Suprapubic skin (tissue), 4 donors: ENCODE measurements at regions not wholly inside any gene's neighbourhood (a gene's known extent, or its start where the extent isn't known, plus 50 kb on each side); places are given as distances from the start of the nearest gene placed in this dataset.
"Not testable (repeated sequence)": the region's sequence is repeated elsewhere in the genome, so short reads cannot be mapped to it uniquely, and the experiment has no call there.

Experiments
- DNase-seq, 2 donors: peaks; one replicate each; pipeline ENCODE4 v3.0.0-alpha.2; 2019; ENCODE audit warnings: low spot score in 2 of 2
- H3K27ac ChIP-seq: fragments of 200-600 bp; sonication (generic); one replicate; pipeline ENCODE4 v1.5.1; 2019
- H3K27me3 ChIP-seq: fragments of 200-600 bp; sonication (generic); one replicate; pipeline ENCODE4 v1.5.1; 2019
- H3K36me3 ChIP-seq: fragments of 200-600 bp; sonication (generic); one replicate; pipeline ENCODE4 v1.5.1; 2019
- H3K4me1 ChIP-seq: fragments of 200-600 bp; sonication (generic); one replicate; pipeline ENCODE4 v1.5.1; 2019
- H3K4me3 ChIP-seq: fragments of 200-600 bp; sonication (generic); one replicate; pipeline ENCODE4 v1.5.1; 2019; ENCODE audit warnings: mild to moderate bottlenecking
- H3K9me3 ChIP-seq: fragments of 200-600 bp; sonication (generic); one replicate; pipeline ENCODE4 v1.5.1; 2019
- CTCF ChIP-seq, 2 donors: fragments of 200-600 bp in 1 of 2; fragments of 450-650 bp in 1 of 2; sonication (generic) in 1 of 2; IDR thresholded peaks; one replicate each; pipeline ENCODE4 v1.5.1; 2016 to 2019; ENCODE audit warnings: antibody characterized with exemption in 2 of 2, mild to moderate bottlenecking in 1 of 2, moderate library complexity in 1 of 2
- EP300 ChIP-seq: sonication (generic); formaldehyde crosslinking; IDR thresholded peaks from one replicate; pipeline ENCODE4 v1.6.1; 2017; ENCODE audit warnings: antibody characterized with exemption
- POLR2A ChIP-seq, 2 donors: fragments of 450-650 bp; IDR thresholded peaks; one replicate each; pipeline ENCODE4 v1.6.1; 2017; ENCODE audit warnings: antibody characterized with exemption in 2 of 2, mild to moderate bottlenecking in 2 of 2, moderate library complexity in 2 of 2
- POLR2AphosphoS5 ChIP-seq, 3 donors: sonication (generic); formaldehyde crosslinking; IDR thresholded peaks; one replicate each; pipeline ENCODE4 v1.6.1; 2017; ENCODE audit warnings: antibody characterized with exemption in 3 of 3
- WGBS: methylation state at CpG from one replicate; pipeline ENCODE4 v1.1.5; 2018; 5-methylcytosine and 5-hydroxymethylcytosine counted together

GRCh38 chr1:203410182-203410900 is 59.4 kb upstream of the FMOD start:
- Histone ChIP-seq H3K27me3 (no peaks in the 10 kb centered on the region), H3K27ac (no peak overlapping the region), H3K4me3 (no peak overlapping the region), H3K4me1 (peaks cover 39% of the 10 kb centered on the region), H3K9me3 (no peaks in the 10 kb centered on the region), H3K36me3 (no peaks in the 10 kb centered on the region)
- 39% methylated on average over 7 of the region's 7 CpGs for WGBS
- TF ChIP-seq CTCF (IDR thresholded peaks at IDR 0.05): no peak
- TF ChIP-seq EP300: no peak
- no peak for TF ChIP-seq POLR2A (IDR thresholded peaks at IDR 0.05)
- no peak for TF ChIP-seq POLR2AphosphoS5 (IDR thresholded peaks at IDR 0.05)
- DNase-seq: no peak

- not testable (repeated sequence) for H3K9me3 ChIP-seq, DNase-seq, H3K4me3 ChIP-seq, H3K36me3 ChIP-seq, H3K27me3 ChIP-seq, H3K27ac ChIP-seq
- WGBS: 88% methylated on average over 9 of the region's 9 CpGs
- peaks cover 30% of the 10 kb centered on the region for H3K4me1 ChIP-seq
Measured at GRCh38 chr1:203411431-203411830, 60.5 kb upstream of the FMOD start.

GRCh38 chr1:203419558-203419957 is 56.0 kb upstream of the PRELP start:
- Histone ChIP-seq H3K9me3 (no peaks in the 10 kb centered on the region), H3K4me1 (no peaks in the 10 kb centered on the region), H3K4me3 (no peak overlapping the region), H3K27me3 (no peaks in the 10 kb centered on the region), H3K36me3 (no peaks in the 10 kb centered on the region), H3K27ac (no peak overlapping the region)
- DNase-seq: no peak
- TF ChIP-seq EP300: no peak
- TF ChIP-seq POLR2AphosphoS5 (IDR thresholded peaks at IDR 0.05): no peak
- no peak for TF ChIP-seq POLR2A (IDR thresholded peaks at IDR 0.05)
- TF ChIP-seq CTCF (IDR thresholded peaks at IDR 0.05): no peak

- Histone ChIP-seq H3K9me3 (no peaks in the 10 kb centered on the region), H3K27ac (no peak overlapping the region), H3K27me3 (no peaks in the 10 kb centered on the region), H3K4me1 (no peaks in the 10 kb centered on the region), H3K4me3 (no peak overlapping the region), H3K36me3 (no peaks in the 10 kb centered on the region)
- DNase-seq: no peak
- WGBS: 89% methylated on average over 1 of the region's 1 CpG
- TF ChIP-seq POLR2A (IDR thresholded peaks at IDR 0.05) (no peak), POLR2AphosphoS5 (IDR thresholded peaks at IDR 0.05) (no peak), CTCF (IDR thresholded peaks at IDR 0.05) (no peak), EP300 (no peak)
Measured at GRCh38 chr1:203420263-203420662, 55.3 kb upstream of the PRELP start.

GRCh38 chr1:203421246-203421645 is 54.4 kb upstream of the PRELP start:
- Histone ChIP-seq H3K27me3 (no peaks in the 10 kb centered on the region), H3K27ac (no peak overlapping the region), H3K4me3 (no peak overlapping the region), H3K9me3 (no peaks in the 10 kb centered on the region), H3K4me1 (no peaks in the 10 kb centered on the region), H3K36me3 (no peaks in the 10 kb centered on the region)
- TF ChIP-seq POLR2AphosphoS5 (IDR thresholded peaks at IDR 0.05) (no peak), POLR2A (IDR thresholded peaks at IDR 0.05) (no peak), EP300 (no peak), CTCF (IDR thresholded peaks at IDR 0.05) (no peak)
- no peak for DNase-seq

GRCh38 chr1:203422116-203422515 is 53.5 kb upstream of the PRELP start:
- DNase-seq: no peak
- WGBS: 84% methylated on average over 6 of the region's 6 CpGs
- no peak for TF ChIP-seq POLR2A (IDR thresholded peaks at IDR 0.05)
- TF ChIP-seq EP300: no peak
- Histone ChIP-seq H3K27ac (no peak overlapping the region), H3K4me1 (no peaks in the 10 kb centered on the region), H3K4me3 (no peak overlapping the region), H3K36me3 (no peaks in the 10 kb centered on the region), H3K9me3 (no peaks in the 10 kb centered on the region), H3K27me3 (no peaks in the 10 kb centered on the region)
